Sigmoid colon (tissue), 6 donors: ENCODE measurements at regions not wholly inside any gene's neighbourhood (a gene's known extent, or its start where the extent isn't known, plus 50 kb on each side); places are given as distances from the start of the nearest gene placed in this dataset.

Experiments used
- DNase-seq: peaks from one replicate; pipeline ENCODE4 v3.0.0-alpha.2; 2019
- H3K27ac ChIP-seq, 4 donors: fragments of 200-600 bp; sonication (generic); one replicate each; pipeline ENCODE4 v1.5.1; 2016 to 2019; ENCODE audit warnings: mild to moderate bottlenecking in 1 of 4
- H3K27me3 ChIP-seq, 3 donors: fragments of 200-600 bp; sonication (generic); one replicate each; pipeline ENCODE4 v1.5.1; 2019; ENCODE audit warnings: mild to moderate bottlenecking in 1 of 3
- H3K36me3 ChIP-seq, 4 donors: fragments of 200-600 bp; sonication (generic); one replicate each; pipeline ENCODE4 v1.5.1; 2016 to 2019
- H3K4me1 ChIP-seq, 4 donors: fragments of 200-600 bp; sonication (generic); one replicate each; pipeline ENCODE4 v1.5.1; 2017 to 2019
- H3K4me3 ChIP-seq, 4 donors: fragments of 200-600 bp; sonication (generic); one replicate each; pipeline ENCODE4 v1.5.1; 2017 to 2019; ENCODE audit warnings: mild to moderate bottlenecking in 2 of 4, moderate library complexity in 1 of 4
- H3K9me3 ChIP-seq, 4 donors: fragments of 200-600 bp in 3 of 4; sonication (generic) in 3 of 4; one replicate each; pipeline versions ENCODE4 v1.5.1 to v1.6.1; 2013 to 2019
- CTCF ChIP-seq, 4 experiments: fragments of 450-650 bp in 3 of 4; fragments of 200-600 bp in 1 of 4; IDR thresholded peaks; one replicate each; pipeline ENCODE4 v1.5.1; 2016 to 2019; ENCODE audit warnings: antibody characterized with exemption in 4 of 4, mild to moderate bottlenecking in 3 of 4, moderate library complexity in 2 of 4
- EP300 ChIP-seq, 4 donors: sonication (generic); formaldehyde crosslinking; IDR thresholded peaks; one replicate each; pipeline ENCODE4 v1.6.1; 2017; ENCODE audit warnings: antibody characterized with exemption in 4 of 4
- POLR2A ChIP-seq, 2 donors: fragments of 450-650 bp; IDR thresholded peaks; one replicate each; pipeline ENCODE4 v1.6.1; 2016; ENCODE audit warnings: antibody characterized with exemption in 2 of 2, mild to moderate bottlenecking in 2 of 2, moderate library complexity in 2 of 2
- POLR2AphosphoS5 ChIP-seq, 4 donors: sonication (generic); formaldehyde crosslinking; IDR thresholded peaks; one replicate each; pipeline ENCODE4 v1.6.1; 2017; ENCODE audit warnings: antibody characterized with exemption in 4 of 4
- WGBS, 2 donors: extraction: QIAGEN DNeasy Blood & Tissue Kit; methylation state at CpG; one replicate each; pipeline ENCODE4 v1.1.7; 2013; 5-methylcytosine and 5-hydroxymethylcytosine counted together
- intact Hi-C: fragments of 100-400 bp; cut with DNase I; formaldehyde crosslinking; loops from one replicate; pipeline ENCODE4 v1.15.1; 2023
- donor health status: healthy with polysubstance abuse.
- donor health status: healthy.

GRCh38 chr5:29769474-29769873 lies 1424.0 kb upstream of the CDH6 start:
- 92 to 93% methylated on average over 5 of the region's 5 CpGs for WGBS, 2 donors

GRCh38 chr5:29758986-29759421 lies 1434.5 kb upstream of the CDH6 start:
- no peak overlapping the region for H3K27ac ChIP-seq
- peaks cover 0 to 2% (median 0%) of the 10 kb centered on the region in 4 donors for H3K9me3 ChIP-seq
- TF ChIP-seq CTCF (IDR thresholded peaks at IDR 0.05), result no peak
- TF ChIP-seq POLR2A (IDR thresholded peaks at IDR 0.05), result no peak
- no peak for TF ChIP-seq EP300 (IDR thresholded peaks at IDR 0.05)
- no peak for TF ChIP-seq POLR2AphosphoS5 (IDR thresholded peaks at IDR 0.05)
- DNase-seq, result no peak
- no peaks in the 10 kb centered on the region for H3K4me1 ChIP-seq
- intact Hi-C loops, result no loop called here
- no peaks in the 10 kb centered on the region for H3K36me3 ChIP-seq
- no peaks in the 10 kb centered on the region for H3K27me3 ChIP-seq
- WGBS, 2 donors, result 55 to 63% methylated on average over 3 of the region's 3 CpGs
- no peak overlapping the region for H3K4me3 ChIP-seq

More at GRCh38 chr5:29769474-29769873, 1424.0 kb upstream of the CDH6 start:
- Histone ChIP-seq H3K27me3 (no peaks in the 10 kb centered on the region), H3K4me3 (no peak overlapping the region), H3K27ac (no peak overlapping the region), H3K4me1 (no peaks in the 10 kb centered on the region), H3K36me3 (no peaks in the 10 kb centered on the region), H3K9me3 (no peaks in the 10 kb centered on the region)
- TF ChIP-seq POLR2A (IDR thresholded peaks at IDR 0.05) (no peak), POLR2AphosphoS5 (IDR thresholded peaks at IDR 0.05) (no peak), CTCF (IDR thresholded peaks at IDR 0.05) (no peak)
- DNase-seq, result no peak
- intact Hi-C loops, result no loop called here

- no peaks in the 10 kb centered on the region for H3K4me1 ChIP-seq
- no peak overlapping the region for H3K27ac ChIP-seq
- peaks cover 0 to 2% (median 0%) of the 10 kb centered on the region in 4 donors for H3K9me3 ChIP-seq
- no peaks in the 10 kb centered on the region for H3K27me3 ChIP-seq
- no peaks in the 10 kb centered on the region for H3K36me3 ChIP-seq
- TF ChIP-seq CTCF (IDR thresholded peaks at IDR 0.05) (no peak), EP300 (IDR thresholded peaks at IDR 0.05) (no peak), POLR2A (IDR thresholded peaks at IDR 0.05) (no peak), POLR2AphosphoS5 (IDR thresholded peaks at IDR 0.05) (no peak)
- intact Hi-C loops, result no loop called here
- DNase-seq, result no peak
- 52 to 55% methylated on average over 2 of the region's 2 CpGs for WGBS, 2 donors
- H3K4me3 ChIP-seq, result no peak overlapping the region
These were observed 1443.0 kb upstream of the CDH6 start for GRCh38 chr5:29750453-29750852.

GRCh38 chr5:29744618-29745017 lies 1448.9 kb upstream of the CDH6 start:
- WGBS, 2 donors, result 72 to 76% methylated on average over 3 of the region's 3 CpGs
- TF ChIP-seq EP300 (IDR thresholded peaks at IDR 0.05) (no peak), CTCF (IDR thresholded peaks at IDR 0.05) (no peak), POLR2AphosphoS5 (IDR thresholded peaks at IDR 0.05) (no peak), POLR2A (IDR thresholded peaks at IDR 0.05) (no peak)
- Histone ChIP-seq H3K36me3 (no peaks in the 10 kb centered on the region), H3K4me3 (no peak overlapping the region), H3K27me3 (no peaks in the 10 kb centered on the region), H3K27ac (no peak overlapping the region), H3K4me1 (no peaks in the 10 kb centered on the region), H3K9me3 (peaks cover 0 to 4% (median 0%) of the 10 kb centered on the region in 4 donors)
- DNase-seq, result no peak
- intact Hi-C loops, result no loop called here

GRCh38 chr5:29720954-29721353 lies 1472.5 kb upstream of the CDH6 start:
- Histone ChIP-seq H3K27me3 (no peaks in the 10 kb centered on the region), H3K36me3 (no peaks in the 10 kb centered on the region), H3K4me3 (no peak overlapping the region), H3K9me3 (no peaks in the 10 kb centered on the region), H3K4me1 (no peaks in the 10 kb centered on the region), H3K27ac (no peak overlapping the region)
- DNase-seq, result no peak
- intact Hi-C loops, result no loop called here
- TF ChIP-seq CTCF (IDR thresholded peaks at IDR 0.05) (no peak), EP300 (IDR thresholded peaks at IDR 0.05) (no peak), POLR2A (IDR thresholded peaks at IDR 0.05) (no peak), POLR2AphosphoS5 (IDR thresholded peaks at IDR 0.05) (no peak)
